Stimulated activated naive CD8-positive, alpha-beta T cell treated with anti-CD3 and anti-CD28 coated beads, Interleukin-15, amount 100 ng/mL, for 72 hours (primary cell): ENCODE measurements at regions not wholly inside any gene's neighbourhood (a gene's known extent, or its start where the extent isn't known, plus 50 kb on each side); places are given as distances from the start of the nearest gene placed in this dataset.
"Not testable (repeated sequence)": the region's sequence is repeated elsewhere in the genome, so short reads cannot be mapped to it uniquely, and the experiment has no call there.

Experiments used
- ATAC-seq: fragments of 150-1000 bp; cut with Tn5 transposase; 2 replicates; pipeline ENCODE4 v1.10.0; 2021; ENCODE audit warnings: mild to moderate bottlenecking, moderate library complexity
- DNase-seq, 2 donors: peaks; one replicate each; pipeline ENCODE4 v3.0.0; 2021 to 2022
- H3K27ac Mint-ChIP-seq, 2 donors: one replicate each; pipeline ENCODE4 v1.8.0; 2022; ENCODE audit warnings: mild to moderate bottlenecking in 2 of 2, mixed read lengths in 2 of 2, moderate library complexity in 2 of 2
- H3K27me3 Mint-ChIP-seq: one replicate; pipeline ENCODE4 v1.8.0; 2022; ENCODE audit warnings: mixed read lengths
- H3K4me1 Mint-ChIP-seq: one replicate; pipeline ENCODE4 v1.8.0; 2022; ENCODE audit warnings: mild to moderate bottlenecking, mixed read lengths
- H3K4me3 Mint-ChIP-seq, 2 donors: one replicate each; pipeline ENCODE4 v1.8.0; 2022; ENCODE audit warnings: mild to moderate bottlenecking in 2 of 2, mixed read lengths in 2 of 2, moderate library complexity in 1 of 2
- H3K9me3 Mint-ChIP-seq, 2 donors: one replicate each; pipeline ENCODE4 v1.8.0; 2022; ENCODE audit warnings: mixed read lengths in 2 of 2

DNA sequence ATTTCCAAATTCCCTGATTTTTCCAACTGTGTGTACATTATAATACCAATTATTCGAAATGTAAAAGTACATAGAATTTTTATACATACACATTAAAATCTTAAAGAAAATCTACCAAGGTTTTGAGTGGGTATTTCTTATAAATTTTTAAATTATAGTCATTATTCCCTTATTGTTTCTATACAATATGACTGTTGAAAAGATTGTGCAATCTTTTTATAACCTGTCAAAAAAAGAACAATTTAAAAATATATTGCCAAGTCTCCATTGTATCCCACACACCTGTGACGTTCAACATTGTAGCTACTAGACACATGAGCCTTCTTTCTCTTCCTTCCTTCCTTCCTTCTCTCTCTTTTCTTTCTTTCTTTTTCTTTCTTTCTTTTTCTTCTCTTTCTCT is 473.2 kb upstream of the CHRM3 start:
- Mint-ChIP-seq H3K4me3 (no peak overlapping the region), H3K4me1 (no peaks in the 10 kb centered on the region), H3K9me3 (peaks cover 9 to 13% of the 10 kb centered on the region in 2 donors), H3K27ac (no peak overlapping the region), H3K27me3 (no peaks in the 10 kb centered on the region)
- DNase-seq (no peak), ATAC-seq (no peak)

- H3K4me3 Mint-ChIP-seq, result no peak overlapping the region
These were observed 474.2 kb upstream of the CHRM3 start for GRCh38 chr1:238912148-238912547.

DNA sequence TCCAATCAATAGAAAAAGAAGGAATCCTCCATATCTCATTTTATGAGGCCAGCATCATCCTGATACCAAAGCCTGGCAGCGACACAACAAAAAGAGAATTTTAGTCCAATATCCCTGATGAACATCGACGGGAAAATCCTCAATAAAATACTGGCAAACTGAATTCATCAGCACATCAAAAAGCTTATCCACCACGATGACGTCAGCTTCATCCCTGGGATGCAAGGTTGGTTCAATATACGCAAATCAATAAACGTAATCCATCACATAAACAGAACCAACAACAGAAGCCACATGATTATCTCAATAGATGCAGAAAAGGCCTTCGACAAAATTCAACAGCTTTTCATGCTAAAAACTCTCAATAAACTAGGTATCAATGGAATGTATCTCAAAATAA is 483.6 kb upstream of the CHRM3 start:
- not testable (repeated sequence) for ATAC-seq, H3K27me3 Mint-ChIP-seq, DNase-seq, H3K27ac Mint-ChIP-seq, H3K4me1 Mint-ChIP-seq, H3K4me3 Mint-ChIP-seq
- H3K9me3 Mint-ChIP-seq, result peaks cover 20 to 31% of the 10 kb centered on the region in 2 donors

More at GRCh38 chr1:238912148-238912547, 474.2 kb upstream of the CHRM3 start:
- no peaks in the 10 kb centered on the region for H3K4me1 Mint-ChIP-seq
- no peak overlapping the region for H3K27ac Mint-ChIP-seq
- ATAC-seq (no peak), DNase-seq (no peak)
- H3K27me3 Mint-ChIP-seq, result no peaks in the 10 kb centered on the region
- H3K9me3 Mint-ChIP-seq, result peaks cover 9 to 13% of the 10 kb centered on the region in 2 donors

DNA sequence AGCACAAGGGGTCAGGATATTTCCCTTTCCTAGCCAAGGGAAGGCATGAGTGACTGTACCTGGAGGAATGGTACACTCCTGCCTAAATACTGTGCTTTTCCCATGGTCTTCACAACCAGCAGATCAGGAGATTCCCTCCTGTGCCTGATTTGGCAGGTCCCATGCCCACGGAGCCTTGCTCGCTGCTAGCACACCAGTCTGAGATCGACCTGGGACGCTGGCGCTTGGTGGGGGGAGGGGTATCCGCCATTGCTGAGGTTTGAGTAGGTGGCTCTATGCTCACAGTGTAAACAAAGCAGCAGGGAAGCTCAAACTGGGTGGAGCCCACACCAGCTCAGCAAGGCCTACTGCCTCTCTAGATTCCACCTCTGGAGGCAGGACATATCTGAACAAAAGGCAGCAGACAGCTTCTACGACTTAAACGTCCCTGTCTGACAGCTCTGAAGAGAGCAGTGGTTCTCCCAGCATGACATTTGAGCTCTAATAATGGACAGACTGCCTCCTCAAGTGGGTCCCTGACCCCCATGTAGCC is 486.0 kb upstream of the CHRM3 start:
- H3K4me1 Mint-ChIP-seq, result no peaks in the 10 kb centered on the region
- H3K4me3 Mint-ChIP-seq, result no peak overlapping the region
- H3K27me3 Mint-ChIP-seq, result no peaks in the 10 kb centered on the region
- H3K27ac Mint-ChIP-seq, result no peak overlapping the region
- peaks cover 21 to 30% of the 10 kb centered on the region in 2 donors for H3K9me3 Mint-ChIP-seq
- ATAC-seq (no peak), DNase-seq (no peak)

- Mint-ChIP-seq H3K4me1 (no peaks in the 10 kb centered on the region), H3K27me3 (no peaks in the 10 kb centered on the region), H3K9me3 (peaks cover 23 to 26% of the 10 kb centered on the region in 2 donors), H3K27ac (no peak overlapping the region), H3K4me3 (no peak overlapping the region)
- DNase-seq (no peak), ATAC-seq (no peak)
These were observed 487.5 kb upstream of the CHRM3 start for GRCh38 chr1:238898856-238899255.

GRCh38 chr1:238895911-238896310 is 490.5 kb upstream of the CHRM3 start:
- no peak for ATAC-seq
- H3K4me3 Mint-ChIP-seq, result no peak overlapping the region
- H3K27ac Mint-ChIP-seq, result no peak overlapping the region

GRCh38 chr1:238892612-238893011 is 493.8 kb upstream of the CHRM3 start:
- H3K4me3 Mint-ChIP-seq, result no peak overlapping the region
- no peaks in the 10 kb centered on the region for H3K27me3 Mint-ChIP-seq
- H3K9me3 Mint-ChIP-seq, result peaks cover 2 to 16% of the 10 kb centered on the region in 2 donors
- DNase-seq (no peak), ATAC-seq (no peak)
- H3K4me1 Mint-ChIP-seq, result no peaks in the 10 kb centered on the region
- no peak overlapping the region for H3K27ac Mint-ChIP-seq

More at GRCh38 chr1:238895911-238896310, 490.5 kb upstream of the CHRM3 start:
- DNase-seq, result no peak
- no peaks in the 10 kb centered on the region for H3K27me3 Mint-ChIP-seq
- no peaks in the 10 kb centered on the region for H3K4me1 Mint-ChIP-seq
- peaks cover 5 to 22% of the 10 kb centered on the region in 2 donors for H3K9me3 Mint-ChIP-seq

GRCh38 chr1:238861342-238862066 is 524.9 kb upstream of the CHRM3 start:
- Mint-ChIP-seq H3K9me3 (peaks cover 7 to 17% of the 10 kb centered on the region in 2 donors), H3K4me1 (no peaks in the 10 kb centered on the region), H3K4me3 (no peak overlapping the region), H3K27me3 (no peaks in the 10 kb centered on the region), H3K27ac (peak overlapping the region in 1 of 2 donors; percentile 44)
- no peak for DNase-seq
- ATAC-seq, result no peak

- Mint-ChIP-seq H3K9me3 (peaks cover 21 to 24% of the 10 kb centered on the region in 2 donors), H3K27me3 (no peaks in the 10 kb centered on the region), H3K4me1 (no peaks in the 10 kb centered on the region), H3K4me3 (no peak overlapping the region), H3K27ac (no peak overlapping the region)
- DNase-seq (no peak), ATAC-seq (no peak)
These were observed 552.4 kb upstream of the CHRM3 start for GRCh38 chr1:238833919-238834318.

GRCh38 chr1:238832106-238832505 is 554.3 kb upstream of the CHRM3 start:
- Mint-ChIP-seq H3K4me3 (no peak overlapping the region), H3K27me3 (no peaks in the 10 kb centered on the region), H3K4me1 (no peaks in the 10 kb centered on the region), H3K27ac (no peak overlapping the region), H3K9me3 (peaks cover 21 to 24% of the 10 kb centered on the region in 2 donors)
- DNase-seq (no peak), ATAC-seq (no peak)

- Mint-ChIP-seq H3K27me3 (no peaks in the 10 kb centered on the region), H3K4me1 (no peaks in the 10 kb centered on the region), H3K9me3 (peaks cover 21 to 24% of the 10 kb centered on the region in 2 donors), H3K4me3 (no peak overlapping the region), H3K27ac (no peak overlapping the region)
- no peak for ATAC-seq
- no peak for DNase-seq
These were observed 556.2 kb upstream of the CHRM3 start for GRCh38 chr1:238830036-238830611.

- Mint-ChIP-seq H3K4me1 (no peaks in the 10 kb centered on the region), H3K9me3 (peaks cover 16 to 18% of the 10 kb centered on the region in 2 donors), H3K4me3 (no peak overlapping the region), H3K27ac (no peak overlapping the region), H3K27me3 (no peaks in the 10 kb centered on the region)
- no peak for DNase-seq
- no peak for ATAC-seq
These were observed 559.5 kb upstream of the CHRM3 start for GRCh38 chr1:238826891-238827290.

DNA sequence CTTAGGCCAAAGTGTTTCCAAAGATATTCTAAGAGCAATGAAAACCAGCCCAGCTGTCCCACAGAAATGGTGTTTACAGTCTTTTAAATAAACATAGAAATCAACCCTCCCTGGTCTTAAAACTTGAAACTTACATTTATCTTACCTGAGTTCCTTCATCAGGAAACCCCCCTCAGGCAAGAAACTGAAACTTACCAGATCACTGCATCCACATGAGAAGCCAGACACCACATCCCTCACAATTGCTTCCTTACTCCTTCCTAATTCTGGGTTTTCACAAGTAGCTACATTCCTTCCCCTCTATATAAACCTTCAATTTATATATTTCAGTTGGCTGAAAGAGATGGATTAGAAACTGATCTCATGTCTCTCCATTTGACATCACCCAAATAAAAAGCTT is 563.0 kb upstream of the CHRM3 start:
- Mint-ChIP-seq H3K4me1 (no peaks in the 10 kb centered on the region), H3K4me3 (no peak overlapping the region), H3K27ac (no peak overlapping the region), H3K27me3 (no peaks in the 10 kb centered on the region), H3K9me3 (peaks cover 6 to 7% of the 10 kb centered on the region in 2 donors)
- ATAC-seq, result no peak
- DNase-seq, result no peak

- no peak overlapping the region for H3K27ac Mint-ChIP-seq
- no peak for ATAC-seq
- H3K4me3 Mint-ChIP-seq, result no peak overlapping the region
- no peaks in the 10 kb centered on the region for H3K4me1 Mint-ChIP-seq
- no peaks in the 10 kb centered on the region for H3K27me3 Mint-ChIP-seq
- peaks cover 10 to 19% of the 10 kb centered on the region in 2 donors for H3K9me3 Mint-ChIP-seq
- no peak for DNase-seq
These were observed 575.0 kb upstream of the CHRM3 start for GRCh38 chr1:238811211-238811879.

GRCh38 chr1:238790882-238791281 is 595.5 kb upstream of the CHRM3 start:
- H3K4me3 Mint-ChIP-seq, result no peak overlapping the region
- DNase-seq (no peak), ATAC-seq (no peak)
- H3K9me3 Mint-ChIP-seq, result peaks cover 14% of the 10 kb centered on the region in 2 donors
- no peak overlapping the region for H3K27ac Mint-ChIP-seq
- H3K27me3 Mint-ChIP-seq, result no peaks in the 10 kb centered on the region
- no peaks in the 10 kb centered on the region for H3K4me1 Mint-ChIP-seq
